BJ (cell line): ENCODE measurements at regions not wholly inside any gene's neighbourhood (a gene's known extent, or its start where the extent isn't known, plus 50 kb on each side); places are given as distances from the start of the nearest gene placed in this dataset.
"Not testable (repeated sequence)": the region's sequence is repeated elsewhere in the genome, so short reads cannot be mapped to it uniquely, and the experiment has no call there.

Experiments used
- CTCF ChIA-PET: fragments of 350-600 bp; formaldehyde crosslinking; extraction: SDS; loops from one replicate; lab custom pipeline; 2021; ENCODE audit warnings: antibody characterized with exemption, inconsistent platforms; lab: Yijun Ruan, JAX
- POLR2A ChIA-PET: fragments of 300-600 bp; sonication (Branson Sonifier 250); formaldehyde crosslinking; extraction: SDS; loops from one replicate; lab custom pipeline; 2021; ENCODE audit warnings: antibody characterized with exemption; lab: Charles Lee
- DNase-seq: peaks from one replicate; pipeline ENCODE4 v3.0.0-alpha.2; 2011; ENCODE audit warnings: low read depth
- H3K27me3 ChIP-seq: 2 replicates; pipeline ENCODE4 v1.6.0; 2011; ENCODE audit warnings: low read length; ENCODE audit not compliant: control insufficient read depth, insufficient read depth
- H3K36me3 ChIP-seq: 2 replicates; pipeline ENCODE4 v1.5.1; 2011; ENCODE audit warnings: low read length; ENCODE audit not compliant: control insufficient read depth, insufficient read depth
- H3K4me3 ChIP-seq: 2 replicates; pipeline ENCODE4 v1.5.1; 2011; ENCODE audit warnings: low read depth, mild to moderate bottlenecking, control low read depth, low read length
- TF ChIP-seq, protein P1 (sequence below): IDR thresholded peaks from 2 replicates; pipeline ENCODE4 v1.5.1; 2011; ENCODE audit warnings: low read depth, mild to moderate bottlenecking, control low read depth, inconsistent platforms, low read length, moderate library complexity; ENCODE audit not compliant: insufficient read depth

DNA sequence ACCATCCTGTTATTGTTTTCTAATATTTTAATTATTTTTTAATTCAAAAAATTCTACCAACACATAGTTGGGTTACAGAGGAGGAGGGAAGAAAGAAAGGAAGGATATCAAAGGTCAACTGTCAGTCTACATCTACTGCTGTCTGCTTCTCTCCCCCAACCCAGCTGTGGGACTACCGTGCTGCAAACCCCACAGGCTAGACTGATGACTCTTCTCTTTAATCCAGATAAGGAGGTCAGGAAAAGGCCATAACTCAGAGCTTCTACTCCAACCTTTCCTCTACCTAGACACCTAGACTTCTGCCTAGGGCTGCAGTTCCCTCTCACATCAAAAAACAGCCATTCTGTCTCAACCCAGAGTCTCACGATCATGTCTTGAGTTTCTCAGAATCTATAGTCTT is 124.2 kb upstream of the ETV3 start:
- ChIA-PET POLR2A (no interaction called here), CTCF (interaction anchor here (1.8 kb wide), 1 partner anchor 13 kb away, joined by 4 read pairs; no protein-coding TSS in a partner anchor)
- no peak for DNase-seq
- no peaks in the 10 kb centered on the region for H3K27me3 ChIP-seq
- H3K4me3 ChIP-seq: no peak overlapping the region
- TF ChIP-seq, protein P1, sequence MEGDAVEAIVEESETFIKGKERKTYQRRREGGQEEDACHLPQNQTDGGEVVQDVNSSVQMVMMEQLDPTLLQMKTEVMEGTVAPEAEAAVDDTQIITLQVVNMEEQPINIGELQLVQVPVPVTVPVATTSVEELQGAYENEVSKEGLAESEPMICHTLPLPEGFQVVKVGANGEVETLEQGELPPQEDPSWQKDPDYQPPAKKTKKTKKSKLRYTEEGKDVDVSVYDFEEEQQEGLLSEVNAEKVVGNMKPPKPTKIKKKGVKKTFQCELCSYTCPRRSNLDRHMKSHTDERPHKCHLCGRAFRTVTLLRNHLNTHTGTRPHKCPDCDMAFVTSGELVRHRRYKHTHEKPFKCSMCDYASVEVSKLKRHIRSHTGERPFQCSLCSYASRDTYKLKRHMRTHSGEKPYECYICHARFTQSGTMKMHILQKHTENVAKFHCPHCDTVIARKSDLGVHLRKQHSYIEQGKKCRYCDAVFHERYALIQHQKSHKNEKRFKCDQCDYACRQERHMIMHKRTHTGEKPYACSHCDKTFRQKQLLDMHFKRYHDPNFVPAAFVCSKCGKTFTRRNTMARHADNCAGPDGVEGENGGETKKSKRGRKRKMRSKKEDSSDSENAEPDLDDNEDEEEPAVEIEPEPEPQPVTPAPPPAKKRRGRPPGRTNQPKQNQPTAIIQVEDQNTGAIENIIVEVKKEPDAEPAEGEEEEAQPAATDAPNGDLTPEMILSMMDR: no peak
- H3K36me3 ChIP-seq: no peaks in the 10 kb centered on the region

DNA sequence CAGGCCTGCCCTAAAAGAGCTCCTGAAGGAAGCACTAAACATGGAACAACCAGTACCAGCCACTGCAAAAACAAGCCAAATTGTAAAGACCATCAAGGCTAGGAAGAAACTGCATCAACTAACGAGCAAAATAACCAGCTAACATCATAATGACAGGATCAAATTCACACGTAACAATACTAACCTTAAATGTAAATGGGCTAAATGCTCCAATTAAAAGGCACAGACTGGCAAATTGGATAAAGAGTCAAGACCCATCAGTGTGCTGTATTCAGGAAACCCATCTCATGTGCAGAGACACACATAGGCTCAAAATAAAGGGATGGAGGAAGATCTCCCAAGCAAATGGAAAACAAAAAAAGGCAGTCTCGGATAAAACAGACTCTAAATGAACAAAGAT is 117.7 kb upstream of the ETV3 start:
- POLR2A ChIA-PET, H3K27me3 ChIP-seq, H3K36me3 ChIP-seq, H3K4me3 ChIP-seq, CTCF ChIA-PET, DNase-seq: not testable (repeated sequence)

DNA sequence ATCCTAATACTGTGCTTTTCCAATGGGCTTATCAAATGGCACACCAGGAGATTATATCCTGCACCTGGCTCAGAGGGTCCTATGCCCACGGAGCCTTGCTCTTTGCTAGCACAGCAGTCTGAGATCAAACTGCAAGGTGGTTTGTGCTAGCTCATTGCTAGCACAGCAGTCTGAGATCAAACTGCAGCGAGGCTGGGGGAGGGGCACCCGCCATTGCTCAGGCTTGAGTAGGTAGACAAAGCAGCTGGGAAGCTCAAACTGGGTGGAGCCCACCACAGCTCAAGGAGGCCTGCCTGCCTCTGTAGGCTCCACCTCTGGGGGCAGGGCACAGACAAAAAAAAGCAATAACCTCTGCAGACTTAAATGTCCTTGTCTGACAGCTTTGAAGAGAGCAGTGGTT is 116.0 kb upstream of the ETV3 start:
- H3K4me3 ChIP-seq, H3K36me3 ChIP-seq, DNase-seq, POLR2A ChIA-PET, H3K27me3 ChIP-seq: not testable (repeated sequence)
- CTCF ChIA-PET: interaction anchor here (1.1 to 1.3 kb wide), 2 partner anchors 11 to 81 kb away, joined by 3 read pairs; no protein-coding TSS in a partner anchor

- Histone ChIP-seq H3K27me3 (no peaks in the 10 kb centered on the region), H3K4me3 (no peak overlapping the region), H3K36me3 (no peaks in the 10 kb centered on the region)
- ChIA-PET POLR2A (no interaction called here), CTCF (interaction anchor here (0.9 kb wide), 1 partner anchor 8 kb away, joined by 4 read pairs; no protein-coding TSS in a partner anchor)
- TF ChIP-seq, protein P1: no peak
- no peak for DNase-seq
Observed at GRCh38 chr1:157252473-157252872, 114.3 kb upstream of the ETV3 start.

DNA sequence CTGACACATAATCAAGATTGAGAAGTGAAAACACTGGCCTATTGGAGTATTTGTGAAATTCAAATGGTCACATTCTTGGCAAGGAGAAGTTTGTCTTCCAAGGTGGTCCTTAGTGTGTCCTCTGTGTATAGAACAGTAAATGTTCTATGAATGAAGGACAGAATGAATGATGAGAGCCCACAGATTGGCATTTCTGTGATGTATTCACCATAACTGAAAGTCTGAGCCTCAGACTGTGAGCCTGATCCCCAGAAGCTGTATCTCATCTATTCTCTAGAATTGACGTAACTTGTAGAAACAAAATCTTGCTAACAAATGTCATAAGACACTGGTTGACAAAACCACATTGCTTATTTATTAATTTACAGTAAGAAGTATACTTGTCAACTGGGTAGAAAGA is 111.5 kb upstream of the ETV3 start:
- Histone ChIP-seq H3K4me3 (no peak overlapping the region), H3K36me3 (no peaks in the 10 kb centered on the region), H3K27me3 (no peaks in the 10 kb centered on the region)
- CTCF ChIA-PET: no interaction called here
- POLR2A ChIA-PET: no interaction called here
- TF ChIP-seq, protein P1: no peak
- DNase-seq: no peak

GRCh38 chr1:157249326-157249725 is 111.1 kb upstream of the ETV3 start:
- Histone ChIP-seq H3K36me3 (no peaks in the 10 kb centered on the region), H3K4me3 (no peak overlapping the region), H3K27me3 (no peaks in the 10 kb centered on the region)
- no peak for DNase-seq
- CTCF ChIA-PET: no interaction called here
- POLR2A ChIA-PET: no interaction called here
- TF ChIP-seq, protein P1: no peak

DNA sequence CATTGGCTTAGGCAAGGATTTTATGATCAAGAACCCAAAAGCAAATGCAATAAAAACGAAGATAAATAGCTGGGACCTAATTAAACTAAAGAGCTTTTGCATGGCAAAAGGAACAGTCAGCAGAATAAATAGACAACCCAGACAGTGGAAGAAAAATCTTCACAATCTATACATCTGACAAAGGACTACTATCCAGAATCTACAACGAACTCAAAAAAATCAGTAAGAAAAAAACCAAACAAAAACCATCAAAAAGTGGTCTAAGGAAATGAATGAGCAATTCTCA is 109.5 kb upstream of the ETV3 start:
- H3K27me3 ChIP-seq, CTCF ChIA-PET, H3K4me3 ChIP-seq, POLR2A ChIA-PET, H3K36me3 ChIP-seq, DNase-seq: not testable (repeated sequence)
